Superior temporal gyrus (tissue), 1 donor: ENCODE measurements at regions not wholly inside any gene's neighbourhood (a gene's known extent, or its start where the extent isn't known, plus 50 kb on each side); places are given as distances from the start of the nearest gene placed in this dataset.

ENCODE experiments used
- DNase-seq: peaks from one replicate; pipeline ENCODE4 v3.0.0-alpha.2; 2016; ENCODE audit errors: extremely low spot score

GRCh38 chr3:151935446-151935845 is 62.0 kb downstream of the SUCNR1 start:
- no peak for DNase-seq

GRCh38 chr3:151940481-151940880 is 67.0 kb downstream of the SUCNR1 start:
- DNase-seq, result no peak

GRCh38 chr3:151943539-151943938 is 70.1 kb downstream of the SUCNR1 start:
- no peak for DNase-seq

GRCh38 chr3:151944356-151944755 is 70.9 kb downstream of the SUCNR1 start:
- no peak for DNase-seq

GRCh38 chr3:151946606-151947005 is 73.2 kb downstream of the SUCNR1 start:
- no peak for DNase-seq

- DNase-seq, result no peak
Measured at GRCh38 chr3:151949706-151950105, 76.3 kb downstream of the SUCNR1 start.

GRCh38 chr3:151955356-151955755 is 81.9 kb downstream of the SUCNR1 start:
- DNase-seq, result no peak

- no peak for DNase-seq
Measured at GRCh38 chr3:151960961-151961580, 87.6 kb downstream of the SUCNR1 start.

GRCh38 chr3:151962352-151962751 is 88.9 kb downstream of the SUCNR1 start:
- DNase-seq, result no peak

GRCh38 chr3:151962912-151963311 is 89.5 kb downstream of the SUCNR1 start:
- DNase-seq, result no peak

- DNase-seq, result no peak
Measured at GRCh38 chr3:151964743-151965142, 91.3 kb downstream of the SUCNR1 start.

GRCh38 chr3:151969026-151969642 is 95.7 kb downstream of the SUCNR1 start:
- DNase-seq, result no peak

GRCh38 chr3:151971814-151972579 is 98.6 kb downstream of the SUCNR1 start:
- DNase-seq, result no peak

GRCh38 chr3:151974067-151974466 is 100.6 kb downstream of the SUCNR1 start:
- no peak for DNase-seq

- no peak for DNase-seq
Measured at GRCh38 chr3:151976211-151977050, 103.0 kb downstream of the SUCNR1 start.

GRCh38 chr3:151979906-151980305 is 106.5 kb downstream of the SUCNR1 start:
- DNase-seq, result no peak

GRCh38 chr3:151983538-151983937 is 110.1 kb downstream of the SUCNR1 start:
- DNase-seq, result no peak

GRCh38 chr3:151985787-151986430 is 112.5 kb downstream of the SUCNR1 start:
- DNase-seq, result no peak

GRCh38 chr3:151987893-151988292 is 114.5 kb downstream of the SUCNR1 start:
- DNase-seq, result no peak

GRCh38 chr3:151989621-151990020 is 116.2 kb downstream of the SUCNR1 start:
- no peak for DNase-seq

GRCh38 chr3:151990696-151991376 is 117.4 kb downstream of the SUCNR1 start:
- no peak for DNase-seq
